Endothelial cell of umbilical vein (primary cell): ENCODE measurements at regions not wholly inside any gene's neighbourhood (a gene's known extent, or its start where the extent isn't known, plus 50 kb on each side); places are given as distances from the start of the nearest gene placed in this dataset.

Experiments
- BruUV-seq: library from RNA; stranded (reverse); fragments of 400-500 nt; replicated peaks from 2 replicates; lab custom pipeline; 2021; lab: Mats Ljungman, UMichigan
- CTCF ChIA-PET: fragments of 300-600, 350-600 bp; sonication (Branson Sonifier 250); formaldehyde crosslinking; loops from one replicate; lab custom pipeline; 2021; ENCODE audit warnings: antibody characterized with exemption, inconsistent platforms; lab: Charles Lee
- POLR2A ChIA-PET: fragments of 300-600, 350-600 bp; sonication (Branson Sonifier 250); formaldehyde crosslinking; loops from one replicate; lab custom pipeline; 2021; ENCODE audit warnings: antibody characterized with exemption, inconsistent platforms; lab: Charles Lee
- DNase-seq: peaks from one replicate; pipeline ENCODE4 v3.0.0-alpha.2; 2011; ENCODE audit warnings: low read depth, low spot score
- FAIRE-seq: peaks from 2 replicates; lab custom pipeline; 2011; peaks lifted over from hg19 to GRCh38; lab: Jason Lieb, UNC
- H2AFZ ChIP-seq: 2 replicates; pipeline ENCODE4 v1.6.0; 2012; ENCODE audit warnings: low read depth, low read length, control low read depth, inconsistent platforms
- H3K27ac ChIP-seq: 2 replicates; pipeline ENCODE4 v1.5.1; 2011; ENCODE audit warnings: low read depth, mild to moderate bottlenecking, control low read depth, low read length, moderate library complexity; ENCODE audit not compliant: insufficient read depth
- H3K27me3 ChIP-seq, 2 experiments: 2 replicates each; pipeline versions ENCODE4 v1.6.0 to v1.6.1; 2011; ENCODE audit warnings: low read length in 2 of 2, mixed read lengths in 1 of 2; ENCODE audit not compliant: control insufficient read depth in 2 of 2, insufficient read depth in 2 of 2
- H3K36me3 ChIP-seq, 2 experiments: 2 replicates in 1 of 2; 3 replicates in 1 of 2; pipeline ENCODE4 v1.5.1; 2011; ENCODE audit warnings: low read length in 2 of 2, mild to moderate bottlenecking in 1 of 2, moderate library complexity in 1 of 2; ENCODE audit not compliant: control insufficient read depth in 2 of 2, insufficient read depth in 2 of 2; ENCODE audit errors: extremely low read depth in 1 of 2
- H3K4me1 ChIP-seq: 3 replicates; pipeline ENCODE4 v1.5.1; 2011; ENCODE audit warnings: mild to moderate bottlenecking, low read length; ENCODE audit not compliant: control insufficient read depth, insufficient read depth; ENCODE audit errors: extremely low read depth
- H3K4me2 ChIP-seq: 2 replicates; pipeline ENCODE4 v1.6.1; 2011; ENCODE audit warnings: low read length, control low read depth, mixed read lengths; ENCODE audit not compliant: insufficient read depth
- H3K4me3 ChIP-seq, 3 experiments: fragments of 200-600 bp in 1 of 3; sonication (generic), shearing (Covaris generic) in 1 of 3; replicated peaks in 1 of 3; 2 replicates each; pipeline ENCODE4 v1.5.1; 2011 to 2016; ENCODE audit warnings: control low read depth in 3 of 3, low read length in 3 of 3, mild to moderate bottlenecking in 2 of 3, inconsistent platforms in 1 of 3, low read depth in 1 of 3, moderate library complexity in 1 of 3; ENCODE audit not compliant: insufficient read depth in 1 of 3
- H3K79me2 ChIP-seq: 2 replicates; pipeline ENCODE4 v1.6.0; 2012; ENCODE audit warnings: low read length, inconsistent platforms; ENCODE audit not compliant: control insufficient read depth, insufficient read depth
- H3K9ac ChIP-seq: replicated peaks from 2 replicates; pipeline ENCODE3; 2011; ENCODE audit warnings: low read length, control low read depth; ENCODE audit not compliant: insufficient read depth; ENCODE audit errors: extremely low read depth
- H3K9me1 ChIP-seq: replicated peaks from 3 replicates; pipeline ENCODE4 v1.6.0; 2011; ENCODE audit warnings: mild to moderate bottlenecking, low read length; ENCODE audit not compliant: control insufficient read depth, insufficient read depth; ENCODE audit errors: extremely low read depth
- H3K9me3 ChIP-seq: replicated peaks from 2 replicates; pipeline ENCODE4 v1.5.1; 2012; ENCODE audit warnings: low read length, inconsistent platforms; ENCODE audit not compliant: control insufficient read depth, insufficient read depth
- H4K20me1 ChIP-seq: replicated peaks from 2 replicates; pipeline ENCODE3; 2011; ENCODE audit warnings: mild to moderate bottlenecking, low read length; ENCODE audit not compliant: control insufficient read depth, insufficient read depth; ENCODE audit errors: extremely low read depth
- CTCF ChIP-seq, 2 donors: IDR thresholded peaks; 1 replicate in 1 of 2; 2 replicates in 1 of 2; pipeline ENCODE4 v1.5.1; 2011; ENCODE audit warnings: low read length in 2 of 2, mild to moderate bottlenecking in 2 of 2, moderate library complexity in 2 of 2, control low read depth in 1 of 2, inconsistent platforms in 1 of 2, low read depth in 1 of 2; ENCODE audit not compliant: insufficient read depth in 1 of 2; ENCODE audit errors: extremely low read depth in 1 of 2
- EZH2 ChIP-seq: IDR thresholded peaks from 2 replicates; pipeline ENCODE4 v1.6.1; 2012; ENCODE audit warnings: borderline replicate concordance, low read depth, mild to moderate bottlenecking, moderate library complexity, low read length, inconsistent platforms; ENCODE audit not compliant: severe bottlenecking
- FOS ChIP-seq: IDR thresholded peaks from 2 replicates; pipeline ENCODE4 v1.6.1; 2011; ENCODE audit warnings: mild to moderate bottlenecking, low read length, moderate library complexity, borderline replicate concordance; ENCODE audit not compliant: insufficient read depth
- GATA2 ChIP-seq: IDR thresholded peaks from 2 replicates; pipeline ENCODE4 v1.7.0; 2011; ENCODE audit warnings: low read depth, mild to moderate bottlenecking, moderate library complexity, mixed read lengths, low read length; ENCODE audit not compliant: insufficient read length, insufficient read depth
- JUN ChIP-seq: IDR thresholded peaks from 2 replicates; pipeline ENCODE4 v1.6.1; 2011; ENCODE audit warnings: borderline replicate concordance, low read depth; ENCODE audit not compliant: insufficient read length, insufficient read depth
- MAX ChIP-seq: IDR thresholded peaks from 2 replicates; pipeline ENCODE4 v1.6.1; 2011; ENCODE audit not compliant: insufficient read depth, insufficient read length
- MYC ChIP-seq: IDR thresholded peaks from one replicate; pipeline ENCODE4 v1.6.1; 2011; ENCODE audit warnings: mild to moderate bottlenecking, low read depth, low read length
- POLR2A ChIP-seq: IDR thresholded peaks from 2 replicates; pipeline ENCODE4 v1.6.1; 2012; ENCODE audit warnings: low read depth, mild to moderate bottlenecking, control low read depth, low read length
- POLR2AphosphoS5 ChIP-seq: IDR thresholded peaks from 2 replicates; pipeline ENCODE4 v1.6.1; 2012; ENCODE audit warnings: low read depth, mild to moderate bottlenecking, control low read depth, low read length, moderate library complexity; ENCODE audit not compliant: insufficient read depth
- dilution Hi-C: fragments of 300-500 bp; cut with MboI; formaldehyde crosslinking; loops from one replicate; pipeline ENCODE4 v1.15.0; 2019; ENCODE audit warnings: low sequenced_read_pairs; ENCODE audit not compliant: extremely low pct_ligation_motif_present
- intact Hi-C: fragments of 100-400 bp; cut with micrococcal nuclease; formaldehyde crosslinking; loops from one replicate; pipeline ENCODE4 v1.10.0; 2022

DNA sequence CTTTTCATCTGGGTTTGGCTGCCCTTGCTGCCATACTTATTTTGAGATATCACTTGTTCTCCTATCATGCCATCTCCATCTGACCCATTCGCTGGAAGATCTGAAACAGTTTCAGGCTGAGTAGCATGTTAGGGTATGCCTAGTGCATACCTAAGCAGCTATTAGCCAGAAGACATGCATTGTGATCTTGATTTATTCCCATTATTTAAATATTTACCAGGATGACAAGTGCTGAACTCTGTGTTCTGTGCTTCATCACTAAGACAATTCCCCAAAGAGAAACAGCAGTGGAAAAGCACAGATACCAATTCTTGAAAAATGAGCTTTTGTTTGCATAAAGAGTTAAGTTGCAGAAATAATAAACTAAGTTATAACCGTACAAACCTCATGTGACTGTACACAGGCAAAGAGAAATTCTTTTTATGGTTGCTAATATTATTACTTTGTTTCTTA lies 271.0 kb upstream of the ARSJ start:
- FAIRE-seq (no peak), DNase-seq (no peak)
- dilution Hi-C loops, result no loop called here
- Histone ChIP-seq H3K4me3 (no peak overlapping the region), H4K20me1 (no peaks in the 10 kb centered on the region), H3K79me2 (no peaks in the 10 kb centered on the region), H3K9me3 (no peaks in the 10 kb centered on the region), H3K4me2 (no peak overlapping the region), H3K9me1 (no peaks in the 10 kb centered on the region), H3K27ac (no peak overlapping the region), H3K4me1 (no peaks in the 10 kb centered on the region), H3K9ac (no peak overlapping the region), H3K36me3 (no peaks in the 10 kb centered on the region), H2AFZ (no peak overlapping the region), H3K27me3 (no peaks in the 10 kb centered on the region)
- BruUV-seq, result no TSS peak
- intact Hi-C loops, result no loop called here
- ChIA-PET POLR2A (no interaction called here), CTCF (interaction anchor here (0.7 kb wide), 1 partner anchor 13 kb away, joined by 3 read pairs; no protein-coding TSS in a partner anchor)
- TF ChIP-seq FOS, result no peak
- TF ChIP-seq CTCF (IDR thresholded peaks at IDR 0.05; ENCODE audit: extremely low read depth in 1 of 2, insufficient read depth in 1 of 2, low read depth in 1 of 2, low read length in 2 of 2), result no peak
- TF ChIP-seq MAX, result no peak
- no peak for TF ChIP-seq POLR2A
- TF ChIP-seq POLR2AphosphoS5, result no peak
- TF ChIP-seq MYC, result no peak
- TF ChIP-seq JUN, result no peak
- TF ChIP-seq GATA2, result no peak
- no peak for TF ChIP-seq EZH2
